IMR-90 (cell line): ENCODE measurements at regions not wholly inside any gene's neighbourhood (a gene's known extent, or its start where the extent isn't known, plus 50 kb on each side); places are given as distances from the start of the nearest gene placed in this dataset.
A peak's percentile ranks its signal among the peaks of the same experiment; 100 is the strongest.

Experiments used
- ATAC-seq: fragments of 200-7000 bp; cut with Tn5 transposase; 2 replicates; pipeline ENCODE4 v1.9.1; 2020; ENCODE audit warnings: low read depth, mild to moderate bottlenecking, moderate library complexity
- BruUV-seq: library from RNA; stranded (reverse); fragments of 400-500 nt; replicated peaks from 2 replicates; lab custom pipeline; 2021; lab: Mats Ljungman, UMichigan
- CTCF ChIA-PET: fragments of 300-600 bp; formaldehyde crosslinking; extraction: SDS; loops from one replicate; lab custom pipeline; 2021; ENCODE audit warnings: antibody characterized with exemption; lab: Yijun Ruan, JAX
- POLR2A ChIA-PET: fragments of 300-600 bp; sonication (Branson Sonifier 250); formaldehyde crosslinking; loops from one replicate; lab custom pipeline; 2022; ENCODE audit warnings: antibody characterized with exemption; ENCODE audit not compliant: unreplicated experiment; lab: Charles Lee
- DNase-seq: peaks from one replicate; pipeline ENCODE4 v3.0.0; 2013
- H2AFZ ChIP-seq: replicated peaks from 2 replicates; pipeline ENCODE3; 2013; ENCODE audit warnings: low read length, mild to moderate bottlenecking; ENCODE audit not compliant: poor library complexity
- H2AK5ac ChIP-seq: 2 replicates; pipeline ENCODE4 v1.6.1; 2013; ENCODE audit warnings: low read depth, low read length, inconsistent platforms
- H2AK9ac ChIP-seq: replicated peaks from 2 replicates; pipeline ENCODE3; 2013; ENCODE audit warnings: mild to moderate bottlenecking, low read depth, low read length, moderate library complexity; ENCODE audit not compliant: poor library complexity
- H2BK120ac ChIP-seq: 2 replicates; pipeline ENCODE4 v1.6.1; 2013; ENCODE audit warnings: low read depth, low read length, inconsistent platforms
- H2BK15ac ChIP-seq: 3 replicates; pipeline ENCODE4 v1.6.1; 2013; ENCODE audit warnings: low read depth, low read length, inconsistent platforms
- H2BK20ac ChIP-seq: 2 replicates; pipeline ENCODE4 v1.6.1; 2013; ENCODE audit warnings: low read depth, mild to moderate bottlenecking, inconsistent platforms, low read length, moderate library complexity
- H2BK5ac ChIP-seq: 2 replicates; pipeline ENCODE4 v1.6.1; 2013; ENCODE audit warnings: mild to moderate bottlenecking, low read depth, low read length, inconsistent platforms; ENCODE audit not compliant: poor library complexity, severe bottlenecking
- H3K14ac ChIP-seq: replicated peaks from 2 replicates; pipeline ENCODE4 v1.6.1; 2013; ENCODE audit warnings: low read depth, low read length, inconsistent platforms
- H3K18ac ChIP-seq: 2 replicates; pipeline ENCODE4 v1.6.1; 2013; ENCODE audit warnings: low read depth, low read length, control low read depth
- H3K23ac ChIP-seq: 2 replicates; pipeline ENCODE4 v1.6.1; 2013; ENCODE audit warnings: low read depth, low read length, inconsistent platforms
- H3K27ac ChIP-seq: 2 replicates; pipeline ENCODE4 v1.5.1; 2013; ENCODE audit warnings: mild to moderate bottlenecking, control low read depth, low read length; ENCODE audit not compliant: insufficient read depth
- H3K27me3 ChIP-seq: 2 replicates; pipeline ENCODE4 v1.6.1; 2013; ENCODE audit warnings: low read length; ENCODE audit not compliant: control insufficient read depth, insufficient read depth
- H3K36me3 ChIP-seq: 2 replicates; pipeline ENCODE4 v1.6.1; 2013; ENCODE audit warnings: low read length, mixed read lengths; ENCODE audit not compliant: control insufficient read depth, insufficient read depth
- H3K4ac ChIP-seq: 2 replicates; pipeline ENCODE4 v1.6.1; 2013; ENCODE audit warnings: low read depth, low read length, inconsistent platforms
- H3K4me1 ChIP-seq: 2 replicates; pipeline ENCODE4 v1.6.1; 2013; ENCODE audit warnings: low read length, mixed read lengths; ENCODE audit not compliant: control insufficient read depth, insufficient read depth
- H3K4me2 ChIP-seq: 2 replicates; pipeline ENCODE4 v1.6.1; 2013; ENCODE audit warnings: low read depth, mild to moderate bottlenecking, control low read depth, low read length, moderate library complexity
- H3K4me3 ChIP-seq: 2 replicates; pipeline ENCODE4 v1.5.1; 2013; ENCODE audit warnings: low read depth, mild to moderate bottlenecking, control low read depth, low read length, moderate library complexity; ENCODE audit not compliant: insufficient read depth
- H3K56ac ChIP-seq: 2 replicates; pipeline ENCODE4 v1.6.1; 2013; ENCODE audit warnings: low read length, inconsistent platforms; ENCODE audit not compliant: insufficient read depth; ENCODE audit errors: extremely low read depth
- H3K79me1 ChIP-seq, 2 experiments: 2 replicates each; pipeline ENCODE4 v1.6.1; 2013; ENCODE audit warnings: low read length in 2 of 2, inconsistent platforms in 1 of 2, low read depth in 1 of 2
- H3K9ac ChIP-seq: 2 replicates; pipeline ENCODE4 v1.6.1; 2013; ENCODE audit warnings: low read depth, low read length, control low read depth
- H3K9me1 ChIP-seq: 2 replicates; pipeline ENCODE4 v1.6.1; 2013; ENCODE audit warnings: low read length, inconsistent platforms; ENCODE audit not compliant: insufficient read depth
- H3K9me3 ChIP-seq: 2 replicates; pipeline ENCODE4 v1.6.1; 2013; ENCODE audit warnings: low read length; ENCODE audit not compliant: control insufficient read depth, insufficient read depth
- H4K20me1 ChIP-seq: 2 replicates; pipeline ENCODE4 v1.6.1; 2013; ENCODE audit warnings: low read length, inconsistent platforms; ENCODE audit not compliant: insufficient read depth
- H4K5ac ChIP-seq: 2 replicates; pipeline ENCODE4 v1.6.1; 2013; ENCODE audit warnings: mild to moderate bottlenecking, low read depth, low read length, control low read depth
- H4K8ac ChIP-seq, 2 experiments: 2 replicates each; pipeline ENCODE4 v1.6.1; 2013; ENCODE audit warnings: low read depth in 2 of 2, low read length in 2 of 2, control low read depth in 1 of 2, inconsistent platforms in 1 of 2
- H4K91ac ChIP-seq: 2 replicates; pipeline ENCODE4 v1.6.1; 2013; ENCODE audit warnings: low read depth, low read length, inconsistent platforms; ENCODE audit not compliant: insufficient read depth
- BHLHE40 ChIP-seq: fragments of 150-350 bp; IDR thresholded peaks from 2 replicates; pipeline ENCODE4 v1.6.1; 2016; ENCODE audit warnings: mild to moderate bottlenecking, low read depth, low read length
- FOS ChIP-seq: fragments of 150-350 bp; IDR thresholded peaks from 2 replicates; pipeline ENCODE4 v1.6.1; 2016; ENCODE audit warnings: low read depth, low read length
- MXI1 ChIP-seq: IDR thresholded peaks from 2 replicates; pipeline ENCODE4 v1.6.1; 2012; ENCODE audit warnings: low read depth, mild to moderate bottlenecking, low read length, moderate library complexity, borderline replicate concordance
- SMC3 ChIP-seq: fragments of 150-350 bp; IDR thresholded peaks from 2 replicates; pipeline ENCODE4 v1.6.1; 2016; ENCODE audit warnings: low read depth, mild to moderate bottlenecking, antibody characterized with exemption, low read length, moderate library complexity
- WGBS, 2 experiments: methylation state at CpG; one replicate each; pipeline versions ENCODE4 v1.1.5 to v1.1.7; 2013; ENCODE audit warnings: missing lambda C conversion rate in 2 of 2; ENCODE audit not compliant: insufficient read length in 1 of 2; ENCODE audit errors: extremely low coverage in 2 of 2; 5-methylcytosine and 5-hydroxymethylcytosine counted together
- dilution Hi-C: fragments of 300-500 bp; cut with HindIII; formaldehyde crosslinking; loops from one replicate; pipeline ENCODE4 v1.14.3; 2018; ENCODE audit warnings: low sequenced_read_pairs; ENCODE audit not compliant: unreplicated experiment
- in situ Hi-C: fragments of 300-500 bp; cut with MboI; formaldehyde crosslinking; loops from 3 replicates; pipeline ENCODE4 v1.14.3; 2019; ENCODE audit warnings: low sequenced_read_pairs, inconsistent platforms, mixed read lengths
- intact Hi-C: fragments of 100-400 bp; cut with micrococcal nuclease; formaldehyde crosslinking; loops from 2 replicates; pipeline ENCODE4 v1.10.0; 2022
- TF ChIP-seq, protein P1 (sequence below): fragments of 150-350 bp; IDR thresholded peaks from 2 replicates; pipeline ENCODE4 v1.6.1; 2016; ENCODE audit warnings: low read depth, mild to moderate bottlenecking, low read length, moderate library complexity, borderline replicate concordance

GRCh38 chr6:12572896-12573827, 143.4 kb upstream of the PHACTR1 start:
- BruUV-seq: no TSS peak
- peak overlapping the region; percentile 22; the same call in 1 of the 2 replicates for H3K18ac ChIP-seq
- peaks cover 5% of the 10 kb centered on the region; the same call in 1 of the 2 replicates for H3K9me1 ChIP-seq
- no peak overlapping the region for H3K9ac ChIP-seq
- H3K79me1 ChIP-seq: no peaks in the 10 kb centered on the region
- in situ Hi-C loops: no loop called here
- peak overlapping the region; percentile 41; the same call in 1 of the 2 replicates for H2AK5ac ChIP-seq
- no peak overlapping the region for H3K4me3 ChIP-seq
- peak overlapping the region; percentile 4; the same call in 1 of the 2 replicates for H3K4me2 ChIP-seq
- POLR2A ChIA-PET: no interaction called here
- H2BK5ac ChIP-seq: peak overlapping the region; percentile 9
- peak overlapping the region; percentile 97 for H2BK120ac ChIP-seq
- H3K56ac ChIP-seq: peak overlapping the region; percentile 36; the same call in 1 of the 2 replicates
- H2BK15ac ChIP-seq: peak overlapping the region; percentile 73; the same call in 1 of the 3 replicates
- no peaks in the 10 kb centered on the region for H3K27me3 ChIP-seq
- H2AK9ac ChIP-seq: peak overlapping the region; percentile 22
- ATAC-seq (peak; percentile 74), DNase-seq (peak; percentile 79)
- peak overlapping the region in 1 of 2 experiments; percentile 82; a peak in 2 of 4 replicates for H4K8ac ChIP-seq
- peak overlapping the region; percentile 85 for H3K4ac ChIP-seq
- H4K5ac ChIP-seq: no peak overlapping the region
- TF ChIP-seq SMC3 (no peak), BHLHE40 (no peak), MXI1 (no peak), FOS (peak; percentile 58; the same call in 1 of the 2 replicates)
- TF ChIP-seq, protein P1, sequence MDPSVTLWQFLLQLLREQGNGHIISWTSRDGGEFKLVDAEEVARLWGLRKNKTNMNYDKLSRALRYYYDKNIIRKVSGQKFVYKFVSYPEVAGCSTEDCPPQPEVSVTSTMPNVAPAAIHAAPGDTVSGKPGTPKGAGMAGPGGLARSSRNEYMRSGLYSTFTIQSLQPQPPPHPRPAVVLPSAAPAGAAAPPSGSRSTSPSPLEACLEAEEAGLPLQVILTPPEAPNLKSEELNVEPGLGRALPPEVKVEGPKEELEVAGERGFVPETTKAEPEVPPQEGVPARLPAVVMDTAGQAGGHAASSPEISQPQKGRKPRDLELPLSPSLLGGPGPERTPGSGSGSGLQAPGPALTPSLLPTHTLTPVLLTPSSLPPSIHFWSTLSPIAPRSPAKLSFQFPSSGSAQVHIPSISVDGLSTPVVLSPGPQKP: no peak
- dilution Hi-C loops: no loop called here
- CTCF ChIA-PET: no interaction called here
- peaks cover 9% of the 10 kb centered on the region for H3K4me1 ChIP-seq
- H4K20me1 ChIP-seq: no peaks in the 10 kb centered on the region
- H2AFZ ChIP-seq: peak overlapping the region; percentile 80
- no peaks in the 10 kb centered on the region for H3K36me3 ChIP-seq
- H4K91ac ChIP-seq: peak overlapping the region; percentile 78
- H3K14ac ChIP-seq: peak overlapping the region; percentile 50
- peak overlapping the region; percentile 98 for H2BK20ac ChIP-seq
- 20% methylated on average over 1 of the region's 4 CpGs; no CpG with 5 or more reads in 1 of the 2 experiments for WGBS, 2 experiments
- no peak overlapping the region for H3K27ac ChIP-seq
- no peaks in the 10 kb centered on the region for H3K9me3 ChIP-seq
- peak overlapping the region; percentile 90 for H3K23ac ChIP-seq
- intact Hi-C loops: no loop called here
